Right atrium auricular region (tissue), 2 donors: ENCODE measurements at regions not wholly inside any gene's neighbourhood (a gene's known extent, or its start where the extent isn't known, plus 50 kb on each side); places are given as distances from the start of the nearest gene placed in this dataset.

Experiments
- DNase-seq: peaks from one replicate; pipeline ENCODE4 v3.0.0-alpha.2; 2019; ENCODE audit warnings: low spot score
- H3K27ac ChIP-seq, 2 donors: fragments of 200-600 bp; sonication (generic); 1 replicate in 1 of 2; 2 replicates in 1 of 2; pipeline ENCODE4 v1.5.1; 2016 to 2019
- H3K27me3 ChIP-seq, 2 donors: fragments of 200-600 bp; sonication (generic); one replicate each; pipeline versions ENCODE4 v1.5.1 to v1.6.0; 2017 to 2019
- H3K36me3 ChIP-seq: fragments of 200-600 bp; sonication (generic); one replicate; pipeline ENCODE4 v1.5.1; 2016
- H3K4me1 ChIP-seq, 2 donors: fragments of 200-600 bp; sonication (generic); one replicate each; pipeline versions ENCODE4 v1.5.1 to v1.6.0; 2017 to 2019
- H3K4me3 ChIP-seq, 2 donors: fragments of 200-600 bp; sonication (generic); 1 replicate in 1 of 2; 2 replicates in 1 of 2; pipeline ENCODE4 v1.5.1; 2017 to 2019; ENCODE audit warnings: mild to moderate bottlenecking in 1 of 2, moderate library complexity in 1 of 2
- H3K9me3 ChIP-seq, 2 donors: fragments of 200-600 bp; sonication (generic); one replicate each; pipeline ENCODE4 v1.5.1; 2019
- TF ChIP-seq, protein P1 (sequence below), 2 donors: fragments of 200-600 bp; sonication (generic); IDR thresholded peaks; one replicate each; pipeline ENCODE4 v1.5.1; 2019; ENCODE audit warnings: antibody characterized with exemption in 2 of 2

- Histone ChIP-seq H3K4me1 (no peaks in the 10 kb centered on the region), H3K9me3 (no peaks in the 10 kb centered on the region), H3K4me3 (no peak overlapping the region), H3K27me3 (no peaks in the 10 kb centered on the region), H3K27ac (no peak overlapping the region), H3K36me3 (no peaks in the 10 kb centered on the region)
- DNase-seq = no peak
- TF ChIP-seq, protein P1, sequence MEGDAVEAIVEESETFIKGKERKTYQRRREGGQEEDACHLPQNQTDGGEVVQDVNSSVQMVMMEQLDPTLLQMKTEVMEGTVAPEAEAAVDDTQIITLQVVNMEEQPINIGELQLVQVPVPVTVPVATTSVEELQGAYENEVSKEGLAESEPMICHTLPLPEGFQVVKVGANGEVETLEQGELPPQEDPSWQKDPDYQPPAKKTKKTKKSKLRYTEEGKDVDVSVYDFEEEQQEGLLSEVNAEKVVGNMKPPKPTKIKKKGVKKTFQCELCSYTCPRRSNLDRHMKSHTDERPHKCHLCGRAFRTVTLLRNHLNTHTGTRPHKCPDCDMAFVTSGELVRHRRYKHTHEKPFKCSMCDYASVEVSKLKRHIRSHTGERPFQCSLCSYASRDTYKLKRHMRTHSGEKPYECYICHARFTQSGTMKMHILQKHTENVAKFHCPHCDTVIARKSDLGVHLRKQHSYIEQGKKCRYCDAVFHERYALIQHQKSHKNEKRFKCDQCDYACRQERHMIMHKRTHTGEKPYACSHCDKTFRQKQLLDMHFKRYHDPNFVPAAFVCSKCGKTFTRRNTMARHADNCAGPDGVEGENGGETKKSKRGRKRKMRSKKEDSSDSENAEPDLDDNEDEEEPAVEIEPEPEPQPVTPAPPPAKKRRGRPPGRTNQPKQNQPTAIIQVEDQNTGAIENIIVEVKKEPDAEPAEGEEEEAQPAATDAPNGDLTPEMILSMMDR (IDR thresholded peaks at IDR 0.05) = no peak
Measured at GRCh38 chrX:77293331-77293995, 153.7 kb upstream of the FGF16 start.

DNA sequence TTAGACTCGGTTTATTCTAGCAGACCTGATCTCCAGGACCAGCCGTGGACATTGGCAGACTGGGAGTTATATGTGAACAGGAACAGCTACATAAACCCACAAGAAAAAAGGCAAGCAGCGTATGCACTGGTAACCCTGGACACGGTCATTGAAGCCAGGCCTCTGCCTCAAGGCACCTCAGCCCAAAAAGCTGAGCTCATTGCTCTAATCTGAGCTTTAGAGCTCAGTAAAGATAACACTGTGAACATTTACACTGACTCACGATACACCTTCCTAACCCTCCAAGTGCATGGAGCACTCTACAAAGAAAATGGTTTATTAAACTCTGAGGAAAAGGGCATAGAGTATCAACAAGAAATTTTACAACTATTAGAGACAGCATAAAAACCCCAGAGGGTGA, 148.9 kb upstream of the FGF16 start:
- Histone ChIP-seq H3K9me3 (peaks cover 0 to 1% of the 10 kb centered on the region in 2 donors), H3K4me1 (no peaks in the 10 kb centered on the region), H3K27ac (no peak overlapping the region), H3K36me3 (no peaks in the 10 kb centered on the region), H3K4me3 (no peak overlapping the region), H3K27me3 (no peaks in the 10 kb centered on the region)
- DNase-seq = no peak
- TF ChIP-seq, protein P1 (IDR thresholded peaks at IDR 0.05) = no peak

DNA sequence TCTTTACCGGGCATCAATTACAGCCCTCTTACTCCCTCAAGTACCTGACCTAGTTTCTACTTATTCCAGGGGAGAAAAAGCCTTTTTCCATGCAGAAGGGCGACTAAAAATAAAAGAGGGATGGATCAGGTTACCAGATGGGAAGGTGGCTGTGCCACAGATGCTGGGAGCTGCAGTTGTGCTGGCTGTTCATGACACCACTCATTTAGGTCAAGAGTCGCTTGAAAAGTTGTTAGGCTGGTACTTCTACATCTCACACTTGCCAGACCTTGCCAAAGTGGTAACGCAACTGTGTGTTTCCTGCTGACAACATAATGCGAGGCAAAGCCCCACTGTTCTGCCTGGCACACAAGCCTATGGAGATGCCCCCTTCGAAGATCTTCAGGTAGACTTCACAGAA, 148.4 kb upstream of the FGF16 start:
- Histone ChIP-seq H3K36me3 (no peaks in the 10 kb centered on the region), H3K9me3 (peaks cover 0 to 6% of the 10 kb centered on the region in 2 donors), H3K27me3 (no peaks in the 10 kb centered on the region), H3K4me3 (no peak overlapping the region), H3K4me1 (no peaks in the 10 kb centered on the region), H3K27ac (no peak overlapping the region)
- no peak for DNase-seq
- TF ChIP-seq, protein P1 (IDR thresholded peaks at IDR 0.05) = no peak

DNA sequence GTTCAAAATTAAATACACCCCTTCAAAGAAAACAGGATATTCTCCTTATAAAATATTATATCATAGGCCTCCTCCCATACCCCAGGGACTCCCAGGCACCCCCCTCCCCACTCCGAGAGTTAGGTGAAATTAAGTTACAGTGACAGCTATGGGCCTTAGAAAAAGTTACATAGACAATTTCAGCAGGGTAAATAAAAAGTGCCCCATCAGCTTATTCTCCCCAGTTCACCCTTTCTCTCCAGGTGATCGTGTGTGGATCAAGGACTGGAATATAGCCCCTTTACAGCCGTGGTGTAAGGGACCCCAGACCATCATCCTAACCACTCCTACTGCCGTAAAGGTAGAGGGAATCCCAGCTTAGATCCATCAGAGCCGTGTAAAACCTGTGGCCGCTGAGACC, 147.6 kb upstream of the FGF16 start:
- Histone ChIP-seq H3K27me3 (no peaks in the 10 kb centered on the region), H3K36me3 (no peaks in the 10 kb centered on the region), H3K9me3 (peaks cover 0 to 14% of the 10 kb centered on the region in 2 donors), H3K4me3 (no peak overlapping the region), H3K4me1 (no peaks in the 10 kb centered on the region), H3K27ac (no peak overlapping the region)
- DNase-seq = no peak
- TF ChIP-seq, protein P1 (IDR thresholded peaks at IDR 0.05) = no peak

DNA sequence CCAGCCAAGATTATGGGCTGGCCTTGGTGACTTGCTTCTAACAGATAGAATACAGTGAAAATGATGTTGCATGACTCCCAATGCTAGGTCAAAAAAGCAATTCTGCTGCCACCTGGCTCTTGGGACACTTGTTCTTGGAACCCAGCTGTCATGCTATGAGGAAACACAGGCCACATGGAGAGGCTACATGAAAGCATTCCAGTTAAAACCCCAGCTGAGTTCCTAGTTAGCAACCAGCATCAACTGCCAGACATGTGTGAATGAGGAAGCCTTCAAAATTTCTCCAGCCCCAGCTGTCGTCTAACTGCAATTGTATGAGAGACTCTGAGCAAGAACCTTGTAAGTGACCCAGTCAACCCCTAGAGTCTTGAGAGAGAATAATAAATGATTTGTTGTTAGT, 105.2 kb upstream of the FGF16 start:
- no peak for DNase-seq
- H3K36me3 ChIP-seq = no peaks in the 10 kb centered on the region
- TF ChIP-seq, protein P1 (IDR thresholded peaks at IDR 0.05) = no peak

DNA sequence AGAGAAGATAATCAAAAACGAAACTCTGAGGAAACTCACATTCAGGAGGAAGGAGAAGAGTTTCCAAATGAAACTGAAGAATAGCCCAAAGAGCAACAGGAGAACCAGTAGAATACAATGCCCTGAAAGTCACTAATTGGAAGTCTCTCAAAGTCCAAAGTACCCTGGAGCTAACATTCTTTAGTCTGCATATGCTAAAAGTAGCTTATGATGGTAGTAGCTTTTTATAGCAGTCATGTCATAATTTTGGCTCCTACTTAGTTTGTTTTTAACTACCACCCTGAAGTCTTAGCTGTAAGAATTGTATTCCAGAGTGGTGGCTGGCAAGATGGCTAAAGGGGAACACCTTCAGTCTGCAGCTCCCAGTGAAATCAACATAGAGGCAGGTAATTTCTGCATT, 100.3 kb upstream of the FGF16 start:
- Histone ChIP-seq H3K4me1 (no peaks in the 10 kb centered on the region), H3K36me3 (no peaks in the 10 kb centered on the region), H3K9me3 (peaks cover 0 to 16% of the 10 kb centered on the region in 2 donors), H3K4me3 (no peak overlapping the region), H3K27ac (no peak overlapping the region), H3K27me3 (no peaks in the 10 kb centered on the region)
- TF ChIP-seq, protein P1 (IDR thresholded peaks at IDR 0.05) = no peak
- no peak for DNase-seq

More for the DNA sequence above, 105.2 kb upstream of the FGF16 start:
- Histone ChIP-seq H3K27ac (no peak overlapping the region), H3K4me1 (no peaks in the 10 kb centered on the region), H3K9me3 (no peaks in the 10 kb centered on the region), H3K4me3 (no peak overlapping the region), H3K27me3 (no peaks in the 10 kb centered on the region)
